OCI-LY7 (cell line): ENCODE measurements at regions not wholly inside any gene's neighbourhood (a gene's known extent, or its start where the extent isn't known, plus 50 kb on each side); places are given as distances from the start of the nearest gene placed in this dataset.

ENCODE experiments used
- BruUV-seq: library from RNA; stranded (reverse); fragments of 400-500 nt; replicated peaks from 2 replicates; lab custom pipeline; 2021; lab: Mats Ljungman, UMichigan
- CTCF ChIA-PET: fragments of 300-600 bp; sonication (Branson Sonifier 250); formaldehyde crosslinking; loops from one replicate; lab custom pipeline; 2022; ENCODE audit warnings: antibody characterized with exemption; ENCODE audit not compliant: unreplicated experiment; lab: Charles Lee
- POLR2A ChIA-PET: fragments of 300-600 bp; sonication (Branson Sonifier 250); formaldehyde crosslinking; loops from one replicate; lab custom pipeline; 2022; ENCODE audit warnings: antibody characterized with exemption; lab: Charles Lee
- DNase-seq: peaks from one replicate; pipeline ENCODE4 v3.0.0-alpha.2; 2015; ENCODE audit warnings: low spot score
- H2AFZ ChIP-seq: fragments of 200-600 bp; sonication (generic), shearing (Covaris generic); 2 replicates; pipeline ENCODE4 v1.6.1; 2014; ENCODE audit warnings: mild to moderate bottlenecking, antibody characterized with exemption, low read length, moderate library complexity
- H3K27ac ChIP-seq: fragments of 200-600 bp; sonication (generic); 2 replicates; pipeline ENCODE4 v1.5.1; 2014; ENCODE audit warnings: mixed run types, low read depth, mild to moderate bottlenecking, moderate library complexity, low read length, inconsistent platforms; ENCODE audit not compliant: poor library complexity, severe bottlenecking
- H3K36me3 ChIP-seq: fragments of 200-600 bp; sonication (generic); 2 replicates; pipeline ENCODE4 v1.6.1; 2014; ENCODE audit warnings: mild to moderate bottlenecking, antibody characterized with exemption, low read length, moderate library complexity, mixed read lengths; ENCODE audit not compliant: insufficient read depth
- H3K4me1 ChIP-seq: fragments of 200-600 bp; sonication (generic); 2 replicates; pipeline ENCODE4 v1.5.1; 2014; ENCODE audit warnings: mild to moderate bottlenecking, low read length; ENCODE audit not compliant: insufficient read depth, poor library complexity, severe bottlenecking
- H3K4me2 ChIP-seq: fragments of 200-600 bp; sonication (generic); 2 replicates; pipeline ENCODE4 v1.6.1; 2014; ENCODE audit warnings: mild to moderate bottlenecking, low read length
- H3K4me3 ChIP-seq: fragments of 200-600 bp; sonication (generic); 2 replicates; pipeline ENCODE4 v1.5.1; 2014; ENCODE audit warnings: mild to moderate bottlenecking, low read depth, low read length; ENCODE audit not compliant: poor library complexity, severe bottlenecking
- H3K79me2 ChIP-seq: fragments of 200-600 bp; sonication (generic); 2 replicates; pipeline ENCODE4 v1.6.1; 2016; ENCODE audit warnings: low read depth, mild to moderate bottlenecking, low read length, moderate library complexity, mixed read lengths; ENCODE audit not compliant: insufficient read depth
- H3K9me2 ChIP-seq: fragments of 200-600 bp; sonication (generic); 2 replicates; pipeline ENCODE4 v1.6.1; 2016; ENCODE audit warnings: mild to moderate bottlenecking, low read length, mixed read lengths; ENCODE audit not compliant: insufficient read depth
- H3K9me3 ChIP-seq: fragments of 200-600 bp; sonication (generic); 2 replicates; pipeline ENCODE4 v1.6.1; 2014; ENCODE audit warnings: mild to moderate bottlenecking, mixed run types, low read length, mixed read lengths
- H4K20me1 ChIP-seq: fragments of 200-600 bp; sonication (generic); 2 replicates; pipeline ENCODE4 v1.6.1; 2014; ENCODE audit warnings: mild to moderate bottlenecking, antibody characterized with exemption, low read length, moderate library complexity, mixed read lengths; ENCODE audit not compliant: insufficient read depth
- CTCF ChIP-seq: fragments of 200-600 bp; sonication (generic); conservative IDR thresholded peaks from 2 replicates; pipeline ENCODE4 v1.5.1; 2014; ENCODE audit warnings: mild to moderate bottlenecking, antibody characterized with exemption, low read length, moderate library complexity, mixed read lengths
- EZH2phosphoT487 ChIP-seq: fragments of 200-600 bp; sonication (generic); IDR thresholded peaks from 2 replicates; pipeline ENCODE4 v1.6.1; 2018; ENCODE audit warnings: low read depth, borderline replicate concordance, mild to moderate bottlenecking, mixed run types, antibody characterized with exemption, low read length, moderate library complexity, mixed read lengths
- intact Hi-C: fragments of 100-400 bp; cut with micrococcal nuclease; formaldehyde crosslinking; loops from one replicate; pipeline ENCODE4 v1.10.0; 2022; ENCODE audit not compliant: unreplicated experiment

- Histone ChIP-seq H3K79me2 (no peaks in the 10 kb centered on the region), H3K27ac (no peak overlapping the region), H4K20me1 (no peaks in the 10 kb centered on the region), H3K4me3 (no peak overlapping the region), H3K9me2 (no peaks in the 10 kb centered on the region), H3K36me3 (no peaks in the 10 kb centered on the region), H3K9me3 (no peaks in the 10 kb centered on the region), H2AFZ (no peak overlapping the region), H3K4me2 (no peak overlapping the region), H3K4me1 (no peaks in the 10 kb centered on the region)
- intact Hi-C loops = no loop called here
- no TSS peak for BruUV-seq
- no peak for DNase-seq
- no peak for TF ChIP-seq CTCF
- TF ChIP-seq EZH2phosphoT487 = no peak
- CTCF ChIA-PET = no interaction called here
- POLR2A ChIA-PET = interaction anchor here (0.7 kb wide), 1 partner anchor 342 kb away, joined by 4 read pairs; no protein-coding TSS in a partner anchor
Measured at GRCh38 chr16:86195863-86196630, 297.1 kb downstream of the IRF8 start.

DNA sequence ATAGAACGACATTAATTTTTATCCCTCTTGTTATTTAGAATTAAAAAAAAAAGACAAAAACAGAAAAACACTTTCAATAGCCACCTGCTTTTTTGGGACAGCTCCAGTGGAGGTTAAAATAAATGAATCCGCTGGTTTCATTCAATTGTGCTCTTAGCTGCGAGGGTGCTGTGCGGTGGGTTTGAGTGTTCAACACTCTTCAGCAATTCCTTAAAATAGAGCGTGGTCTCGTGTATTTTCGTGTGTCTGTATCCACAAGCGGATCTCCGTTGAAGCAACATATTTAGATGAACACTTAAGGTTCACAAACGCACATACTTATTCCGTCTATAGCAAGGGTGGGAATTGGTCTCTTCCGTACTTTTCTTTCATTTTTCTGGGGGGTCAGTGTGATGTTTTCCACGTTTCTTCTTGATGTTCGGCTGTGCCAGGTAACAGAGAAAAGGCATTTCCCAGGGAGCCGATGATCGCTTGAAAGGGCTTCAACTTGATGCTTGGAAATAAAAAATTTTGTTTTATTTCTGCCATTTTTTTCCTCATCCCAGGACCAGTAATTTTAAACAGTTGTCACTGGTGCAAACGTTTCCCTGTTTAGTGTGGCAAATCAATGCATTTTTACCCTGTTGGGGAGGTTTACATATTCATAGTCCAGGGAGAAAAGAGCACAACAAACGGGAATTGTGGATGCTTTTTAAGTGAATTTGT is 297.9 kb downstream of the IRF8 start:
- no peaks in the 10 kb centered on the region for H3K9me3 ChIP-seq
- no peaks in the 10 kb centered on the region for H3K9me2 ChIP-seq
- CTCF ChIA-PET = no interaction called here
- intact Hi-C loops = no loop called here
- H3K36me3 ChIP-seq = no peaks in the 10 kb centered on the region
- no peak for TF ChIP-seq CTCF
- 0 out of 2 replicates have a peak, but pooled peaks have one; percentile 44 for TF ChIP-seq EZH2phosphoT487
- no TSS peak for BruUV-seq
- no peak overlapping the region for H3K27ac ChIP-seq
- no peaks in the 10 kb centered on the region for H3K79me2 ChIP-seq
- H2AFZ ChIP-seq = no peak overlapping the region
- H4K20me1 ChIP-seq = no peaks in the 10 kb centered on the region
- H3K4me1 ChIP-seq = no peaks in the 10 kb centered on the region
- no peak for DNase-seq
- POLR2A ChIA-PET = interaction anchor here (0.6 kb wide), 1 partner anchor 44 kb away, joined by 3 read pairs; no protein-coding TSS in a partner anchor
- H3K4me3 ChIP-seq = no peak overlapping the region
- H3K4me2 ChIP-seq = no peak overlapping the region
